VCaP (cell line): ENCODE measurements at regions not wholly inside any gene's neighbourhood (a gene's known extent, or its start where the extent isn't known, plus 50 kb on each side); places are given as distances from the start of the nearest gene placed in this dataset.

Experiments
- H3K27ac ChIP-seq: fragments of 450-650 bp; 2 replicates; pipeline ENCODE4 v1.5.1; 2017
- TF ChIP-seq, protein P1 (sequence below): fragments of 450-650 bp; conservative IDR thresholded peaks from 2 replicates; pipeline ENCODE4 v1.5.1; 2017; ENCODE audit warnings: mild to moderate bottlenecking, moderate library complexity

DNA sequence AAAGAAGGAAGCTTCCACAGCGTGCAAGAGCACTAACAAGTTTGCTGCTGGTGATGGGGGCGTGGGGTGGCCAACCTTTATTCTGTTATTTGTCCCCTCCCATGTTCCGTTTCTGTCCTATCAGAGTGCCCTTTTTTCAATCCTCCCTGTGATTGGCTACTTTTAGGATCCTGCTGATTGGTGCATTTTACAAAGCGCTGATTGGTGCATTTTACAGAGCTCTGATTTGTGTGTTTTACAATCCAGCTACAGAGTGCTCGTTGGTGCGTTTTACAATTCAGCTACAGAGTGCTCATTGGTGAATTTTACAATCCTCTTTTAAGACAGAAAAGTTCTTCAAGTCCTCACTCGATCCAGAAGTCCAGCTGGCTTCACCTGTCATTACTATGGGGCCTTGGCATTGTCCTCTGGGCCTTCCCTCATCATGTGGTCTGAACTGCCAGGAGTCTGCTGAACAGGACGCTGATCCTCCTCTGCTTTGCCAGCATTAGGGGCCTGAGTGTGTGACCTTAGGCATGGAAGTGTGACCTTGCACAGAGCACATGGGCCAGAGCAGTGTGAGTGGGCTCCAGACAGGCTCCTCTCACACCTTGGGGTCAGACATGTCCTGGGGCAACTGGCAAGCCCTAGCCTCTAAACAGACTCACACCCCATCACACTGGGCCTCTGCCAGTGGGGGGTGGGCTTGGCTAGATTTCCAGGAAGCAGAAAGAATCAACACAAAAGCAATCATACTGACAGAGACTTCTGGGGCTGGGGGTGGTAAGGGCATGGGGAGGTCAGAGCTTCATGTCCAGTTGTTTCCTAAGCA lies 167.4 kb downstream of the PTPN20 start:
- TF ChIP-seq, protein P1, sequence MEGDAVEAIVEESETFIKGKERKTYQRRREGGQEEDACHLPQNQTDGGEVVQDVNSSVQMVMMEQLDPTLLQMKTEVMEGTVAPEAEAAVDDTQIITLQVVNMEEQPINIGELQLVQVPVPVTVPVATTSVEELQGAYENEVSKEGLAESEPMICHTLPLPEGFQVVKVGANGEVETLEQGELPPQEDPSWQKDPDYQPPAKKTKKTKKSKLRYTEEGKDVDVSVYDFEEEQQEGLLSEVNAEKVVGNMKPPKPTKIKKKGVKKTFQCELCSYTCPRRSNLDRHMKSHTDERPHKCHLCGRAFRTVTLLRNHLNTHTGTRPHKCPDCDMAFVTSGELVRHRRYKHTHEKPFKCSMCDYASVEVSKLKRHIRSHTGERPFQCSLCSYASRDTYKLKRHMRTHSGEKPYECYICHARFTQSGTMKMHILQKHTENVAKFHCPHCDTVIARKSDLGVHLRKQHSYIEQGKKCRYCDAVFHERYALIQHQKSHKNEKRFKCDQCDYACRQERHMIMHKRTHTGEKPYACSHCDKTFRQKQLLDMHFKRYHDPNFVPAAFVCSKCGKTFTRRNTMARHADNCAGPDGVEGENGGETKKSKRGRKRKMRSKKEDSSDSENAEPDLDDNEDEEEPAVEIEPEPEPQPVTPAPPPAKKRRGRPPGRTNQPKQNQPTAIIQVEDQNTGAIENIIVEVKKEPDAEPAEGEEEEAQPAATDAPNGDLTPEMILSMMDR: no peak
- no peak overlapping the region for H3K27ac ChIP-seq

DNA sequence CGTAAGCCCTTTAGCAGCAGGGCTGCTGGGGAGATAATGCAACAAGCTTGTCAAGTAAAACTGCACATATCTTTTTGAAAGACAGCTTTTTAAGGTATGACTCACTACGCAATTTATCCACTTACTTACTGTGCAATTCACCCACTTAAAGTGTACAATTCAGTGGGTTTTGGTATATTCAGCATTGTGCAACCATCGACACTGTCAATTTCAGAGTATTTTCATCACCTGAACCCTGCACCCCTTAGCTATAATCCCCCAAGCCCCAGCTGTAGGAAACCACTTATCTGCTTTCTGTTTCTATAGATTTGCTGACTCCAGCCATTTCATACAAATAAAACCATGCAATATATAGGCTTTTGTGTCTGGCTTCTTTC lies 168.0 kb downstream of the PTPN20 start:
- H3K27ac ChIP-seq: no peak overlapping the region
- TF ChIP-seq, protein P1: no peak

DNA sequence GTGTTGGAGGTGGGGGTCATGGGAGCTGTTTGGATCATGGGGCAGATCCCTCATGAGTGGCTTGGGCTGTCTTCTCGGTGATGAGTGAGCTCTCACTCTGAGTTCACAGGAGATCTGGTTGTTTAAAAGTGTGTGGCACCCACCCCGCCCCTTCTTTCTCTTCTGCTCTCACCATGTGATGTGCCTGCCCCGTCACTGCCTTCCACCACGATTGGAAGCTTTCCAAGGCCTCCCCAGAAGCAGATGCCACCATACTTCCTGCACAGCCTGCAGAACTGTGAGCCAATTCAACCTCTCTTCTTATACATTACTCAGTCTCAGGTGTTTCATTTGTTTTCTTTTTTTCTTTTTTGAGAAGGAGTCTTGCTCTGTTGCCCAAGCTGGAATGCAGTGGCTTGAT lies 170.0 kb downstream of the PTPN20 start:
- H3K27ac ChIP-seq: no peak overlapping the region
- TF ChIP-seq, protein P1: no peak

DNA sequence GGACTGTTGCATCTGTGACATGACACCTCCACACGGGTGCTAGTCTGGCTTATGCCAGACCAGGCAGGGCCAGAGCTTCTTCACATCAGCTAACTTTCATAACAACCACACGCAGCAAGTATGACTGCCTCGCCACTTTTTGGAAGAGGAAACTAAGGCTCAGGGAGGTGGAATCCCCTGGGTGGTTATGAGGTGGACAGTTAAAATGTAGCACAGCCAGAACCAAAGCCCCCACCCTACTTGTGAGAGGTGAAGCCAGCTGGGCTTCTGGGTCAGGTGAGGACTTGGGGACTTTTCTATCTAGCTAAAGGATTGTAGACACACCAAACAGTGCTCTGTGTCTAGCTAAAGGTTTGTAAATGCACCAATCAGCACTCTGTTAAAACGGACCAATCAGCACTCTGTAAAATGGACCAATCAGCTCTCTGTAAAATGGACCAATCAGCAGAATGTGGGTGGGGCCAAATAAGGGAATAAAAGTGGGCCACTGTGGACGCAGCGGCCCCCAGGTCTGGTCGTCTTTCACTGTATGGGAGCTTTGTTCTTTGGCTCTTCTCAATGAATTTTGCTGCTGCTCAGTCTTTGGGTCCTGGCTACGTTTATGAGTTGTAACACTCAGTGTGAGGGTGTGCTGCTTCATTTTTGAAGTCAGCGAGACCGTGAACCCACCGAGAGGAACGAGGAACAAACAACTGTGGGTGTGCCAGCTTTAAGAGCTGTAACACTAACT lies 171.0 kb downstream of the PTPN20 start:
- TF ChIP-seq, protein P1: no peak
- no peak overlapping the region for H3K27ac ChIP-seq

DNA sequence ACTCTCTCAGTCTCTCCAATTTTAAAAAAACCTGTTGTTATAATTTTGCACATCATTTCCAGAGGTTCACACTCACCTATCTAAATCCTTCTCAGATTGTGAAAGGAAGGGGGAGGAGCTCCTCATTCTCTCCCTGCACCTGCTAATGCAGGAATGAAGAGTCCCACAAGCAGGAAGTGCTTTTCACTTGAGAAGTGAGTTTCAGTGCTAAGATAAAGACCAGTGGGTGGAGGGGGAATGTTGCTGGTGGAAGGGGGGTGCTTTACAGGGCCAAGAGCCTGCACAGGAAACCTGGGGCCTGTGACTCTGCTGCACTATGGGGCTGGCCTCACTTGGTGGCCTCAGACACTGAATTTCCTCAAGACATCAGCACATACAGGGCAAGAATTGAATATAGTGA lies 176.4 kb downstream of the PTPN20 start:
- H3K27ac ChIP-seq: no peak overlapping the region
- TF ChIP-seq, protein P1: no peak

DNA sequence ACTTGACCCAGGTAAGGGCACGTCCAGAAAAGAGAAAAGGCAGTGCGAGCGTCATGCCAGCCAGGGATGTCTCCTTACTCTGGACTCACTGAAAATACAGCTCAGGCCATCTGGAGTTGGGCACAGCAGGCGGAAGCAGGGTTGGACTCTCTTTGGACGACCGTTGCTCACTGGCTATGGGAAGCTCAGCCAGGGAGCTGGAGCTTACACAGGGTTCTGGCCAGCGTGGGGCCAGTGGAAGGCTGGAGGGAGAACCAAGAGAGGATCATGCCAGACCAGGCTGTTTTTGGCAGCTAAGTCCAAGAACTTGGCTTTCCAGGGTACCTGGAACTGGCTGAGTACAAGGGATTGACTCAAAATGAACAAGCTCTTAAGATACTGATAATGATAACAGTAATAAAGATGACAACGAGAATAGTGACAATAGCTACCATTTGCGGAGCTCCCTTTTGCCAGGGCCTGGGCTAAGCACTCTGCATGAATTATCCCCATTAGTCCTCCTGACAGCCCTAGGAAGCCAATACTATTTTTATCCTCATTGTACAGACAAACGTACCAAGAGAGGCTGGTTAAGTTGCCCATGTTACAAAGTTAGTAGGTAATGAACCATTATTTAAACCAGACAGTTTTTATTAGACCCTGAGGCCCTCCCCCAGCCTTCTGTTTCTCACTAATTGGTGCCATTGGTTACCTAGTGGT lies 177.6 kb downstream of the PTPN20 start:
- no peak overlapping the region for H3K27ac ChIP-seq
- TF ChIP-seq, protein P1: no peak

DNA sequence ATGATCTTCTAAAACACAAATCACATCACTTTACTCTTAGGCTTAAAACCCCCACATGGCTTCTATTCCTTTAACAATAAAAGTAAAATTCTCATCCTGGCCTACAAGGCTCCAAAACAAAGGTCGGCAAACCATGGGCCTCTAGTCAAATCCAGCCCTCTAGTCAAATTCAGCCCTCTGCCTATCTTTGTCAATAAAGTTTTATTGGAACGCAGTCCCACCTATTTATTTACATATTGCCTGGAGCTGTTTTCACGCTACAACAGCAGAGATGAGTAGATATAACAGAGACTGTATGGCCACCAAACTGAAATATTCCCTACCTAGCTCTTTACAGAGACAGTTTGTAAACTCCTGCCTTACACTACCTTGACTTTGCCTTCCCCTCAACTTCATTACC lies 178.8 kb downstream of the PTPN20 start:
- TF ChIP-seq, protein P1: no peak
- H3K27ac ChIP-seq: no peak overlapping the region
